ENCODE measurements at regions not wholly inside any gene's neighbourhood (a gene's known extent, or its start where the extent isn't known, plus 50 kb on each side); places are given as distances from the start of the nearest gene placed in this dataset.

DNA sequence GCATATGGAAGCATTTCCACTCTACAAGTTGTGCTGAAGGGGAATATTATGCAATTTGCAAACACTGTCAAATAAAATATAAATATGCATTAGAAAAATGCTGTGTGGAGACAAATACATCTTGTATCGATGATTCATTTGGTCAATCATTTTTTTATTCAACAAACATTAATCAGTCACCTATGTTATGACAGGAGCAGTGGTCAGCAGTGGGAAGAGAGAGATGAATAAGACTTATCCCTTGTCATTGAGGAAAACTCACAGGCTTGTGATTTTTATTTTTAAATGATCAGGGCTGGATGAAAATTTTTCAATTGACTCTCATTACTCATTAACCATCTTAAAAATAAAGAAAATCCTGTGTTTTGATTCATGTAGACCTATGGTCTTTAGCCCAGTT lies 574.1 kb downstream of the ACTL7B start:
- no peak overlapping the region for H3K4me3 ChIP-seq
- DNase-seq = no peak
- intact Hi-C loops (cut with DNase I) = loop anchor here (10.0 kb wide), 1 partner anchor 283 kb away; no protein-coding TSS in a partner anchor
- 48 to 52% methylated on average over 1 of the region's 1 CpG for WGBS, 2 donors
- no peaks in the 10 kb centered on the region for H3K36me3 ChIP-seq
- H3K9me3 ChIP-seq = no peaks in the 10 kb centered on the region
- peak overlapping the region in 1 of 4 donors; percentile 14 for H3K27ac ChIP-seq
- peaks cover 0 to 35% (median 5%) of the 10 kb centered on the region in 3 donors for H3K4me1 ChIP-seq
- H3K27me3 ChIP-seq = no peaks in the 10 kb centered on the region
- TF ChIP-seq, protein P1, sequence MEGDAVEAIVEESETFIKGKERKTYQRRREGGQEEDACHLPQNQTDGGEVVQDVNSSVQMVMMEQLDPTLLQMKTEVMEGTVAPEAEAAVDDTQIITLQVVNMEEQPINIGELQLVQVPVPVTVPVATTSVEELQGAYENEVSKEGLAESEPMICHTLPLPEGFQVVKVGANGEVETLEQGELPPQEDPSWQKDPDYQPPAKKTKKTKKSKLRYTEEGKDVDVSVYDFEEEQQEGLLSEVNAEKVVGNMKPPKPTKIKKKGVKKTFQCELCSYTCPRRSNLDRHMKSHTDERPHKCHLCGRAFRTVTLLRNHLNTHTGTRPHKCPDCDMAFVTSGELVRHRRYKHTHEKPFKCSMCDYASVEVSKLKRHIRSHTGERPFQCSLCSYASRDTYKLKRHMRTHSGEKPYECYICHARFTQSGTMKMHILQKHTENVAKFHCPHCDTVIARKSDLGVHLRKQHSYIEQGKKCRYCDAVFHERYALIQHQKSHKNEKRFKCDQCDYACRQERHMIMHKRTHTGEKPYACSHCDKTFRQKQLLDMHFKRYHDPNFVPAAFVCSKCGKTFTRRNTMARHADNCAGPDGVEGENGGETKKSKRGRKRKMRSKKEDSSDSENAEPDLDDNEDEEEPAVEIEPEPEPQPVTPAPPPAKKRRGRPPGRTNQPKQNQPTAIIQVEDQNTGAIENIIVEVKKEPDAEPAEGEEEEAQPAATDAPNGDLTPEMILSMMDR (IDR thresholded peaks at IDR 0.05) = no peak
- no peak for TF ChIP-seq POLR2A (IDR thresholded peaks at IDR 0.05)

- peak overlapping the region in 3 of 4 donors; percentile 36 to 66 (median 54) for H3K27ac ChIP-seq
- H3K9me3 ChIP-seq = no peaks in the 10 kb centered on the region
- intact Hi-C loops (cut with DNase I) = loop anchor here (10.0 kb wide), 1 partner anchor 794 kb away; the partner anchor contains the start of gene KLF4
Observed at GRCh38 chr9:108278341-108278740, 577.4 kb downstream of the ACTL7B start.

GRCh38 chr9:108277216-108277615 lies 578.6 kb downstream of the ACTL7B start:
- no peak for DNase-seq
- no peaks in the 10 kb centered on the region for H3K9me3 ChIP-seq
- H3K27ac ChIP-seq = no peak overlapping the region
- H3K4me3 ChIP-seq = no peak overlapping the region
- H3K36me3 ChIP-seq = no peaks in the 10 kb centered on the region
- no peaks in the 10 kb centered on the region for H3K27me3 ChIP-seq
- peaks cover 0 to 46% (median 5%) of the 10 kb centered on the region in 3 donors for H3K4me1 ChIP-seq
- TF ChIP-seq POLR2A (IDR thresholded peaks at IDR 0.05) = no peak
- TF ChIP-seq, protein P1 (IDR thresholded peaks at IDR 0.05) = no peak
- intact Hi-C loops (cut with DNase I) = loop anchor here (10.0 kb wide), 1 partner anchor 792 kb away; the partner anchor contains the start of gene KLF4

More at GRCh38 chr9:108278341-108278740, 577.4 kb downstream of the ACTL7B start:
- DNase-seq = no peak
- Histone ChIP-seq H3K36me3 (no peaks in the 10 kb centered on the region), H3K4me3 (no peak overlapping the region), H3K4me1 (peaks cover 0 to 38% (median 5%) of the 10 kb centered on the region in 3 donors), H3K27me3 (no peaks in the 10 kb centered on the region)
- TF ChIP-seq, protein P1 (IDR thresholded peaks at IDR 0.05) = no peak
- TF ChIP-seq POLR2A (IDR thresholded peaks at IDR 0.05) = no peak

- DNase-seq = no peak
- Histone ChIP-seq H3K9me3 (no peaks in the 10 kb centered on the region), H3K36me3 (no peaks in the 10 kb centered on the region), H3K27me3 (no peaks in the 10 kb centered on the region), H3K27ac (no peak overlapping the region), H3K4me1 (peaks cover 0 to 51% (median 11%) of the 10 kb centered on the region in 3 donors), H3K4me3 (no peak overlapping the region)
- WGBS, 2 donors = 63 to 86% methylated on average over 2 of the region's 2 CpGs
- intact Hi-C loops (cut with DNase I) = loop anchor here (10.0 kb wide), 1 partner anchor 791 kb away; the partner anchor contains the start of gene KLF4
- TF ChIP-seq, protein P1 (IDR thresholded peaks at IDR 0.05) = no peak
- TF ChIP-seq POLR2A (IDR thresholded peaks at IDR 0.05) = no peak
Observed at GRCh38 chr9:108275906-108276305, 579.9 kb downstream of the ACTL7B start.

GRCh38 chr9:108274971-108275370 lies 580.8 kb downstream of the ACTL7B start:
- DNase-seq = no peak
- intact Hi-C loops (cut with DNase I) = loop anchor here (10.0 kb wide), 1 partner anchor 790 kb away; the partner anchor contains the start of gene KLF4
- 90 to 95% methylated on average over 5 of the region's 5 CpGs for WGBS, 2 donors
- peaks cover 0 to 52% (median 11%) of the 10 kb centered on the region in 3 donors for H3K4me1 ChIP-seq
- no peak overlapping the region for H3K27ac ChIP-seq
- H3K36me3 ChIP-seq = no peaks in the 10 kb centered on the region
- no peaks in the 10 kb centered on the region for H3K9me3 ChIP-seq
- no peak overlapping the region for H3K4me3 ChIP-seq
- TF ChIP-seq, protein P1 (IDR thresholded peaks at IDR 0.05) = no peak
- no peak for TF ChIP-seq POLR2A (IDR thresholded peaks at IDR 0.05)
- no peaks in the 10 kb centered on the region for H3K27me3 ChIP-seq
